OCI-LY7 (cell line): ENCODE measurements at regions not wholly inside any gene's neighbourhood (a gene's known extent, or its start where the extent isn't known, plus 50 kb on each side); places are given as distances from the start of the nearest gene placed in this dataset.

Source experiments
- CTCF ChIP-seq: fragments of 200-600 bp; sonication (generic); conservative IDR thresholded peaks from 2 replicates; pipeline ENCODE4 v1.5.1; 2014; ENCODE audit warnings: mild to moderate bottlenecking, antibody characterized with exemption, low read length, moderate library complexity, mixed read lengths
- EZH2phosphoT487 ChIP-seq: fragments of 200-600 bp; sonication (generic); IDR thresholded peaks from 2 replicates; pipeline ENCODE4 v1.6.1; 2018; ENCODE audit warnings: low read depth, borderline replicate concordance, mild to moderate bottlenecking, mixed run types, antibody characterized with exemption, low read length, moderate library complexity, mixed read lengths

DNA sequence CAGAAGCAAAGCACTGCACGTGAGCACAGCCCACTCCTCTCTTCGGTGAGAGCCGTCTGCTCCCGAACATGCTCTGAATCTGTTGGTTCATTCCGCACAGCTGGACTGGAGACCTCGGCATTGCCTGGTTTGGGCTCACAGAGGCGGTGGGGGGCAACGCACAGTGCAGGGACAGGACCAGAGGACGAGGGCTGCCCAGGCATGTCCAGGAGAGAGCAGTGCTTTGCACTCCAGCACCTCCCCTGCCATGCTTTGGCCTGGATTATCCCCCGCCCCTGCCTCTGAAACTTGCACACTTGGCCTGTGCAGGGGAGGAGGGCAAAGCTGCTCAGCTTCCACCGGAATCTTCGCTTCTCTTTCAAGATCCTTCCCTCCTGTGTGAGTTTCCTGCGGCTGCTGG is 536.5 kb downstream of the BRD1 start:
- TF ChIP-seq CTCF (no peak), EZH2phosphoT487 (no peak)
